ENCODE measurements at regions not wholly inside any gene's neighbourhood (a gene's known extent, or its start where the extent isn't known, plus 50 kb on each side); places are given as distances from the start of the nearest gene placed in this dataset.

DNA sequence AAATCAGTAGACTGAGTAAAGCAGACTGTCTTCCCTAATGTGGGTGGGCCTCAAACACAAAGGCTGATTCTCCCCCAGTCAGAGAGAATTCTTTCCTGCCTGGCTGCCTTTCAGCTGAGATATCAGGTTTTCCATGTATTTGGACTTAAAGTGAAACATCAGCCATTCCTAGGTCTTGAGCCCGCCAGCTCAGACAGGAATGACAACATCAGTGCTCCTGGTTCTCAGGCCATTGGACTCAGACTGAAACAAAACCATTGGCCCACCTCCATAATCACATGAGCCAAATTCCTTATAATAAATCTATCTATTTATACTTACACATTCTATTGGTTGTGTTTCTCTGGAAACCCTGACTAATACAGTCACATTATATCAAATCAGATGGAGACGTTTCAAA is 56.7 kb upstream of the CLPB start:
- ATAC-seq, result no peak
- TF ChIP-seq TCF4 (CRISPR knock-in tag; IDR thresholded peaks at IDR 0.05; ENCODE audit: borderline replicate concordance) (no peak), CSDC2 (CRISPR knock-in tag; IDR thresholded peaks at IDR 0.05) (no peak), ISL1 (CRISPR knock-in tag; IDR thresholded peaks at IDR 0.05) (no peak), ZC3H10 (CRISPR knock-in tag; IDR thresholded peaks at IDR 0.05) (no peak), PPARA (CRISPR knock-in tag; IDR thresholded peaks at IDR 0.05; ENCODE audit: borderline replicate concordance) (no peak), ZNF565 (CRISPR knock-in tag; conservative IDR thresholded peaks at IDR 0.05; ENCODE audit: low read depth) (no peak), ZNF8 (CRISPR knock-in tag; IDR thresholded peaks at IDR 0.05) (no peak), SNAI2 (CRISPR knock-in tag; IDR thresholded peaks at IDR 0.05) (no peak), RARB (CRISPR knock-in tag; IDR thresholded peaks at IDR 0.05) (no peak), GLIS3 (CRISPR knock-in tag; IDR thresholded peaks at IDR 0.05) (no peak), ZNF70 (CRISPR knock-in tag; IDR thresholded peaks at IDR 0.05) (no peak), ZFP30 (CRISPR knock-in tag; IDR thresholded peaks at IDR 0.05) (no peak), OSR1 (CRISPR knock-in tag; IDR thresholded peaks at IDR 0.05) (no peak), ARNTL (CRISPR knock-in tag; IDR thresholded peaks at IDR 0.05; ENCODE audit: borderline replicate concordance, low read depth) (no peak)
- TF ChIP-seq, protein P1, sequence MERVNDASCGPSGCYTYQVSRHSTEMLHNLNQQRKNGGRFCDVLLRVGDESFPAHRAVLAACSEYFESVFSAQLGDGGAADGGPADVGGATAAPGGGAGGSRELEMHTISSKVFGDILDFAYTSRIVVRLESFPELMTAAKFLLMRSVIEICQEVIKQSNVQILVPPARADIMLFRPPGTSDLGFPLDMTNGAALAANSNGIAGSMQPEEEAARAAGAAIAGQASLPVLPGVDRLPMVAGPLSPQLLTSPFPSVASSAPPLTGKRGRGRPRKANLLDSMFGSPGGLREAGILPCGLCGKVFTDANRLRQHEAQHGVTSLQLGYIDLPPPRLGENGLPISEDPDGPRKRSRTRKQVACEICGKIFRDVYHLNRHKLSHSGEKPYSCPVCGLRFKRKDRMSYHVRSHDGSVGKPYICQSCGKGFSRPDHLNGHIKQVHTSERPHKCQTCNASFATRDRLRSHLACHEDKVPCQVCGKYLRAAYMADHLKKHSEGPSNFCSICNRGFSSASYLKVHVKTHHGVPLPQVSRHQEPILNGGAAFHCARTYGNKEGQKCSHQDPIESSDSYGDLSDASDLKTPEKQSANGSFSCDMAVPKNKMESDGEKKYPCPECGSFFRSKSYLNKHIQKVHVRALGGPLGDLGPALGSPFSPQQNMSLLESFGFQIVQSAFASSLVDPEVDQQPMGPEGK (CRISPR knock-in tag; IDR thresholded peaks at IDR 0.05; ENCODE audit: borderline replicate concordance), result no peak
- TF ChIP-seq, protein P2, sequence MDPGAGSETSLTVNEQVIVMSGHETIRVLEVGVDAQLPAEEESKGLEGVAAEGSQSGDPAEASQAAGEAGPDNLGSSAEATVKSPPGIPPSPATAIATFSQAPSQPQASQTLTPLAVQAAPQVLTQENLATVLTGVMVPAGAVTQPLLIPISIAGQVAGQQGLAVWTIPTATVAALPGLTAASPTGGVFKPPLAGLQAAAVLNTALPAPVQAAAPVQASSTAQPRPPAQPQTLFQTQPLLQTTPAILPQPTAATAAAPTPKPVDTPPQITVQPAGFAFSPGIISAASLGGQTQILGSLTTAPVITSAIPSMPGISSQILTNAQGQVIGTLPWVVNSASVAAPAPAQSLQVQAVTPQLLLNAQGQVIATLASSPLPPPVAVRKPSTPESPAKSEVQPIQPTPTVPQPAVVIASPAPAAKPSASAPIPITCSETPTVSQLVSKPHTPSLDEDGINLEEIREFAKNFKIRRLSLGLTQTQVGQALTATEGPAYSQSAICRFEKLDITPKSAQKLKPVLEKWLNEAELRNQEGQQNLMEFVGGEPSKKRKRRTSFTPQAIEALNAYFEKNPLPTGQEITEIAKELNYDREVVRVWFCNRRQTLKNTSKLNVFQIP (CRISPR knock-in tag; IDR thresholded peaks at IDR 0.05; ENCODE audit: borderline replicate concordance, low read depth), result no peak
- TF ChIP-seq, protein P3, sequence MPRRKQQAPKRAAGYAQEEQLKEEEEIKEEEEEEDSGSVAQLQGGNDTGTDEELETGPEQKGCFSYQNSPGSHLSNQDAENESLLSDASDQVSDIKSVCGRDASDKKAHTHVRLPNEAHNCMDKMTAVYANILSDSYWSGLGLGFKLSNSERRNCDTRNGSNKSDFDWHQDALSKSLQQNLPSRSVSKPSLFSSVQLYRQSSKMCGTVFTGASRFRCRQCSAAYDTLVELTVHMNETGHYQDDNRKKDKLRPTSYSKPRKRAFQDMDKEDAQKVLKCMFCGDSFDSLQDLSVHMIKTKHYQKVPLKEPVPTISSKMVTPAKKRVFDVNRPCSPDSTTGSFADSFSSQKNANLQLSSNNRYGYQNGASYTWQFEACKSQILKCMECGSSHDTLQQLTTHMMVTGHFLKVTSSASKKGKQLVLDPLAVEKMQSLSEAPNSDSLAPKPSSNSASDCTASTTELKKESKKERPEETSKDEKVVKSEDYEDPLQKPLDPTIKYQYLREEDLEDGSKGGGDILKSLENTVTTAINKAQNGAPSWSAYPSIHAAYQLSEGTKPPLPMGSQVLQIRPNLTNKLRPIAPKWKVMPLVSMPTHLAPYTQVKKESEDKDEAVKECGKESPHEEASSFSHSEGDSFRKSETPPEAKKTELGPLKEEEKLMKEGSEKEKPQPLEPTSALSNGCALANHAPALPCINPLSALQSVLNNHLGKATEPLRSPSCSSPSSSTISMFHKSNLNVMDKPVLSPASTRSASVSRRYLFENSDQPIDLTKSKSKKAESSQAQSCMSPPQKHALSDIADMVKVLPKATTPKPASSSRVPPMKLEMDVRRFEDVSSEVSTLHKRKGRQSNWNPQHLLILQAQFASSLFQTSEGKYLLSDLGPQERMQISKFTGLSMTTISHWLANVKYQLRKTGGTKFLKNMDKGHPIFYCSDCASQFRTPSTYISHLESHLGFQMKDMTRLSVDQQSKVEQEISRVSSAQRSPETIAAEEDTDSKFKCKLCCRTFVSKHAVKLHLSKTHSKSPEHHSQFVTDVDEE (CRISPR knock-in tag; IDR thresholded peaks at IDR 0.05), result no peak
- TF ChIP-seq, protein P4, sequence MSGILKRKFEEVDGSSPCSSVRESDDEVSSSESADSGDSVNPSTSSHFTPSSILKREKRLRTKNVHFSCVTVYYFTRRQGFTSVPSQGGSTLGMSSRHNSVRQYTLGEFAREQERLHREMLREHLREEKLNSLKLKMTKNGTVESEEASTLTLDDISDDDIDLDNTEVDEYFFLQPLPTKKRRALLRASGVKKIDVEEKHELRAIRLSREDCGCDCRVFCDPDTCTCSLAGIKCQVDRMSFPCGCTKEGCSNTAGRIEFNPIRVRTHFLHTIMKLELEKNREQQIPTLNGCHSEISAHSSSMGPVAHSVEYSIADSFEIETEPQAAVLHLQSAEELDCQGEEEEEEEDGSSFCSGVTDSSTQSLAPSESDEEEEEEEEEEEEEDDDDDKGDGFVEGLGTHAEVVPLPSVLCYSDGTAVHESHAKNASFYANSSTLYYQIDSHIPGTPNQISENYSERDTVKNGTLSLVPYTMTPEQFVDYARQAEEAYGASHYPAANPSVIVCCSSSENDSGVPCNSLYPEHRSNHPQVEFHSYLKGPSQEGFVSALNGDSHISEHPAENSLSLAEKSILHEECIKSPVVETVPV (CRISPR knock-in tag; IDR thresholded peaks at IDR 0.05), result no peak

Measured in SK-N-SH treated with all-trans-retinoic acid at 6 μM for 48 hours (cell line).